HG02840 (cell line): ENCODE measurements at regions not wholly inside any gene's neighbourhood (a gene's known extent, or its start where the extent isn't known, plus 50 kb on each side); places are given as distances from the start of the nearest gene placed in this dataset.
"Not testable (repeated sequence)": the region's sequence is repeated elsewhere in the genome, so short reads cannot be mapped to it uniquely, and the experiment has no call there.

Experiments used
- ATAC-seq: cut with Tn5 transposase; IDR thresholded peaks from one replicate; pipeline ENCODE4 v1.9.1; 2021; ENCODE audit warnings: mild to moderate bottlenecking, moderate library complexity, moderate number of reproducible peaks; ENCODE audit not compliant: unreplicated experiment, low FRiP score

DNA sequence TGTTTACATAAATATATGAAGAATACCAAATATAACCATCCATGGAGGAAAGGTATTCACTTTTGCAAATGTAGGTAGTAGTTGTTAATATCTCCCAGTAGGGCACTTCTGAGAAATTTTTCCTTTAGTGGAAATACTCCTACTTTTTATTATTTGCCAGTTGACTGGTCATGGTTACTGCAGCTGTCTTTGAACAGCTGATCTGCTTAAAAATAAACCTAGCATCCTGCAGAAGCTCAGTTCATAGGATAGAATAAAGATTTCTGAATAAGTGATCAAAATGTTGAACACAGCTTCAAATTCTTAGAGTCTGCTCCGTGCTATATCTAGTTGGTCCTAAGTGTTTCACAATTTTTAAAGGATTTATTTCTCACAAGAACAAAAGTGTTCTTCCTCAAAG is 270.7 kb upstream of the TRPC7 start:
- ATAC-seq = no peak

- no peak for ATAC-seq
Measured at GRCh38 chr5:136631186-136631585, 265.8 kb upstream of the TRPC7 start.

- ATAC-seq = no peak
Measured at GRCh38 chr5:136629125-136629792, 263.9 kb upstream of the TRPC7 start.

DNA sequence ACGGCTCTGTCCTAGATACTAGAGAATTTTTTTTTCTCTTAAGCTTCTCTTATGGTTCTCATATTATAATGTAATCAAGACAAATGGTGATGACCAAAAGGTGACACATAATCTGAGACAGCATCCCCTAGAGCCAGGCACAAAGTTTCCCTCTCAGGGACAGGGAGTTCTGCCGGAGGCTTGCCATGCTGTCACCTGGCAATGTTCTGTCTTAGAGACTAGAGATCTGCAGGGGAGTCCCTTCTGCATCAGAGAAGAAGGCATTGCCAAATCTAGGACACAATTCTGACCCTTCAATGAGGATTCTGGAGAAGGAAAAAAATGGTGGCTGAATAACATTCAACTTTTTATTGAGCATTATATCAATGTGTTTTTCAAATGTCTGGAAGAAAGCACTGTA is 261.2 kb upstream of the TRPC7 start:
- no peak for ATAC-seq

- ATAC-seq = no peak
Measured at GRCh38 chr5:136622747-136623146, 257.4 kb upstream of the TRPC7 start.

DNA sequence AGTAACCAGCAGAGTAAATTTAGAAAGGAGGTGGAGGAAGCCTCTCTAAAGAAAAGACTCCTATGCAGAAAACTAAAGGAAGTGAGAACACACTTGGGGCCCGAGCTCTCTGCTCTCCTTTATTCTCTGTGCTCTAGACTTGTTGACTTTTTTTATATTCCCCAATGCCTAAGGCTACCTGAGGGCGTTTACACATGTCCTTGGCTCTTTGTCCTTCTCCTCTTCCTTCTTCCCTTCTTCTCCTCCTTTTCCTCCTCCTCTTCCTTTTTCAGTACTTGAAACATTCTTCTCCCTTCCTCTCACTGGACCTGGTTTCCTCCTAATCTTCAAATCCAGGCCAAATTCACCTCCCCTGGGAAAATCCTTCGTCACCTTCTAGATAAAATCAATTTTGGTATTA is 256.4 kb upstream of the TRPC7 start:
- ATAC-seq = no peak

- ATAC-seq = no peak
Measured at GRCh38 chr5:136620621-136621020, 255.3 kb upstream of the TRPC7 start.

DNA sequence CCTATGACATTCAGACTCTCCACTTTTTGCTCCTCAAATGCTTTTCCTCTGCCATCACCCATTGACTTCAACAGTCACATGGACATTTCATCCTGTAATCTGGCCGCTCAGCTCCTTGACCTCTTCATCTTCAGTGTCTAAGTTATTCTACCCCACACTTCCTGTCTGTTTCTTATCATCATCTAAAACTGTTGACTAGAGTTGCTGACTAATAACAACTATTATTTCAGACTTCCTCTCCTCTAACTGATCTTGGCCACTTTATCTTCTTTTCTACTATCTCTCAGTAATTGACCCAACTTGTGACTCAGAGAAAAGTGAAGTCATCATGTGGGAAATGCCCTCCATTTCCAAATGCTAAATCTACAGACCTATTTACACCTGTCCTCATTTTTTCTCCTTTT is 254.7 kb upstream of the TRPC7 start:
- ATAC-seq = no peak

DNA sequence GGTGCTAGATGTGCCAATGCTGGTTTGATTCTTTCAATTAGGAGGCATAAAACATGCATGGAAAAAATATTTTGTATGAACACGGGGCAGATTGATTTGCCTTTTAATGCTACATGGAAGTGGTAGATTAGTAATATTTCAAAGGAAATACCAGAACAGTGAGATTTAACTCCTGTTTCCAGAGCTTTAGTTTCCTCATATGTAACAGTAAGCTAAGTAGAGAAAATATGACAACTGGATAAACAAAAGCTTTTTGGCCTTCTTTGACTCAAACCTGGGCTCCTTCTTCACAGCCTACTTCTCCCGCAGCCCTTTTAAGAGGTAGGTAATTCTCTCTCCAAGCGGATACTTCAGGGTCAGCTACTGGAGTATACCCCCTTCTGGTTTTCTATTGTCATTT is 254.2 kb upstream of the TRPC7 start:
- no peak for ATAC-seq

- no peak for ATAC-seq
Measured at GRCh38 chr5:136615251-136616119, 250.1 kb upstream of the TRPC7 start.

DNA sequence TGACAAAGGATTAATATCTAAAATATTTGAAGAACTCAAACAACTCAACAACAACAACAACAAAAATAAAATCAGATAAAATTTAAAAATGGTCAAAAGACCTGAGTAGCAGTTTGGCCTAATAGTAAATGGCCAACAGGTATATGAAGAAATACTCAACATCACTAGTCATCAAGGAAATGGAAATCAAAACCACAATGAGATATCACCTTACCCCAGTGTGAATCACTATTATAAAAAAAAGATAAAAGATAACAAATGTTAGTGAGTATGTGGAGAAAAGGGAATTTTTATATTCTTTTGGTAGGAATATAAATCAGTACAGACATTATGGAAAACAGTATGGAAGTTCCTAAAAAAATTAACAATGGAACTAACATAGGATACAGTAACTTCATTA is 247.9 kb upstream of the TRPC7 start:
- no peak for ATAC-seq

DNA sequence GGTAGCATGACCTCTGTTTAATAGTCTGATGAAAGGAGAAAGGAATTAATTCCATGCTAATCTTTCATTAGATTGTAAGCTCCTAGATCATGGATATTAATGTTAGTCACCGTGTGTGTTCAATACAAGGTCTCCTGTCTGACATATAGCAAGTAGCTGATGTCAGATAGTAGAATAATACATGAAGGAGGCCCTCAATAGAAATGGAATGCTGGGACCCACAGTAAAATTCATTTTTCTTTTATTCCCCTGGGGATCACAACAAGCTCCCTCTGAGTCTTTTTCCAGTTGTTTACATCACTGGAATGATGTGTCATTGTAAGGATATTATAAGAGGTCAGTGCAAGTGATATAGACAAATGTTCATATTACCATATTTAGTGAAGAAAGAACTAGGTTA is 240.3 kb upstream of the TRPC7 start:
- ATAC-seq = no peak

DNA sequence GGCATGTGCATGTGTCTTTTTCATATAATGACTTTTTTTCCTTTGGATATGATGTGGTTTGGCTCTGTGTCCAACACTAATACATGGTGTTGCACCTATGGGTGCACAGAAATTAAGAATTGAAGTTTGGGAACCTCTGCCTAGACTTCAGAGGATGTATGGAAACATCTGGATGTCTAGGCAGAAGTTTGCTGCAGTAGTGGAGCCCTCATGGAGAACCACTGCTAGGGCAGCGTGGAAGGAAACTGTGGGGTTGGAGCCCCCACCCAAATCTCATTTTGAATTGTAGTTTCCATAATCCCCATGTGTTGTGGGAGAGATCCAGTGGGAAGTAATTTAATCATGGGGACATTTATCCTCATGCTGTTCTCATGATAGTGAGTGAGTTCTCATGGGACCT is 235.0 kb upstream of the TRPC7 start:
- ATAC-seq = no peak

DNA sequence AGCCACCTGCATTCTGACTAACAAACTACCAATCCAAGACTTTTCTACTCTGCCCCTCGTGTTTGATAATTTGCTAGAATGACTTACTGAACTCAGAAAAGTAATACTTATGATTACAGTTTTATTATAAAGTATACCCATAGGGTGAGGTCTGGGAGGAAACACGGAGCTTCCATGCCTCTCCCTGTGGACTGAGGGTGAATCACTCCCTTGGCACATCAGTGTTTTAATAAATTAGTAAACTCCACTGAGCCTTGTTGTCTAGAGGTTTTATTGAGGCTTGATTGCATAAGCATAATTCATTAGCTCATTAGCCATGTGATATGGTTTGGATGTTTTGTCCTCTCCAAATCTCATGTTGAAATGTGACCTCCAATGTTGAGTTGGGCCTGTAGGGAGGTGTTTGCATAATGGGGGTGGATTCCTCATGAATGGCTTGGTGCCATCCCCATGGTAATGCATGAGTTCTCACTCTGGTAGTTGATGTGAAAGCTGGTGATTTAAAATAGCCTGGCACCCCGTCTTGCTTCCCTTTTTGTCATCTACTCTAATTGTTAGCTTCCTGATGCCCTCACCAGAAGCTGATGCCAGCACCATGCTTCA is 233.6 kb upstream of the TRPC7 start:
- ATAC-seq = no peak

GRCh38 chr5:136594416-136594815 is 229.1 kb upstream of the TRPC7 start:
- ATAC-seq = no peak

- ATAC-seq = no peak
Measured at GRCh38 chr5:136590581-136590980, 225.2 kb upstream of the TRPC7 start.

- no peak for ATAC-seq
Measured at GRCh38 chr5:136586196-136586595, 220.9 kb upstream of the TRPC7 start.

DNA sequence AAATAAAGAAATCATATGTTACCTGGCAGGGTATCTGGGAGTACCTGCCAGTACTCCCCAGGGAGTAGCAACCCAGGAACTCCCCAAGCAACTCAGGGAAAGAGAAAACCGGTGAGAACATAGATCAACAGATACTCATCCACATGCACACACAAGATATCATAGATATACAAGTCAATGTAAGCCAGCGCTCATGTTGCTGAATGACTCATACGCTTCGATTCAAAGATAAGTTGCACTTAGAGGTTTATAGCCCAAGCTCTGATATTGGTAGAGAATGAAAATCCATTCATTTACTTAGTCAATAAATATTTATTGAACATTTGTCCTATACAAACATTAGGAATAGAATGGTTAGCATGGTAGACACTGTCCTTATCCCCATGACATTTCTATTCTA is 219.1 kb upstream of the TRPC7 start:
- ATAC-seq = no peak

DNA sequence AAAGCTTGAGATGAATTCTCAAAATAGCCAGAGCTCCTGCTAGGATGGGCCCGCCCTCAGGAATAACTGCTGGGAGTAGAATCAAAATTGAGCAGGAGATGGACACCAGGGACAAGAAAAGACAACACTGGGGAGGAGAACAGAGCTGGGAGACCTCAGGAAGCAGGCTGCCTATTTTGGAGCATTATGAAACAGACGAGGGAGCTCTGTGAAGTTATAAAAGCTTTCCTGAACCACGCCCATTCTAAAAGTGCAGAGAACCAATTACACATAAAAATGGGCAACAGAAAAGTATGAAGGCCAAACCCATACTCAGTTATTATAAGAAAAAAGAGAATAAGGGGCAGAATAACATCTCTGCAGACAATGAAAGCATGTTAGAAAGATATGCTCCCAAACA is 213.9 kb upstream of the TRPC7 start:
- no peak for ATAC-seq

- not testable (repeated sequence) for ATAC-seq
Measured at GRCh38 chr5:136569875-136570274, 204.5 kb upstream of the TRPC7 start.

DNA sequence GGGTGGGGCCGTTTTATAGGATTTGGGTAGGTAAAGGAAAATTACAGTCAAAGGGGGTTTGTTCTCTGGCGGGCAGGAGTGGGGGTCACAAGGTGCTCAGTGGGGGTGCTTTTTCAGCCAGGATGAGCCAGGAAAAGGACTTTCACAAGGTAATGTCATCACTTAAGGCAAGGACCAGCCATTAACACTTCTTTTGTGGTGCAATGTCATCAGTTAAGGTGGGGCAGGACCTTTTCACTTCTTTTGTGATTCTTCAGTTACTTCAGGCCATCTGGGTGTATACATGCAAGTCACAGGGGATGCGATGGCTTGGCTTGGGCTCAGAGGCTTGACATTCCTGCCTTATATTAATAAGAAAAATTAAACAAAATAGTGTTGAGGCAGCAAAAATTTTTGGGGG is 200.1 kb upstream of the TRPC7 start:
- not testable (repeated sequence) for ATAC-seq

DNA sequence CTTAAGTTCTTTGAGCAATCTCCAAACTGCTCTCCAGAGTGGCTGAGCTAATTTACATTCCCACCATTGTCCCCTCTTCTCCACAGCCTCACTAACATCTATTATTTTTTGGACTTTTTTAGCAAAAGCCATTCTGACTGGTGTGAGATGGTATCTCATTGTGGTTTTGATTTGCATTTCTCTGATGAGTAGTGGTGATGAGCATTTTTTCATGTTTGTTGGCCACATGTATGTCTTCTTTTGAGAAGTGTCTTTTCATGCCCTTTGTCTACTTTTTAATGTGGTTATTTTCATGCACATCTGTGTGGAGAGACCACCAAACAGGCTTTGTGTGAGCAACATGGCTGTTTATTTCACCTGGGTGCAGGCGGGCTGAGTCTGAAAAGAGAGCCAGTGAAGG is 199.7 kb upstream of the TRPC7 start:
- ATAC-seq = not testable (repeated sequence)
